ENCODE measurements at regions not wholly inside any gene's neighbourhood (a gene's known extent, or its start where the extent isn't known, plus 50 kb on each side); places are given as distances from the start of the nearest gene placed in this dataset.

DNA sequence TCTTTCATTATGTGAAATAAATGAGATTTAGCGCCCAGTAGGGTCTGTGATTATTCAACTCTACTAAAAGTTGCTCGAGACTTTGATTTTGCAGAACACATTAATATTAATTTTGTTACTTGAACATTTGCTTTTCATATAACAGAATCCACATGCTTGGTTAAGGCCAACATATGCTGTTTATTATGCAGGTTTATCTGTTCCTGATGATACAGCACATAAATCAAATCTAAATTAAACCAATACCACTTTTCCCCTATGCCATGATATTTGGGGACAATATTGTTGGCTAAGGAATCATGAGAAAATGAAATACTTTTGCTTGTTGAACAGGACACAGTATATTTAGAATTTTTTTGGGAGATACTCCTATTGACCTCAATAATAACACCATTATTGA lies 291.1 kb downstream of the USP25 start:
- DNase-seq = no peak

DNA sequence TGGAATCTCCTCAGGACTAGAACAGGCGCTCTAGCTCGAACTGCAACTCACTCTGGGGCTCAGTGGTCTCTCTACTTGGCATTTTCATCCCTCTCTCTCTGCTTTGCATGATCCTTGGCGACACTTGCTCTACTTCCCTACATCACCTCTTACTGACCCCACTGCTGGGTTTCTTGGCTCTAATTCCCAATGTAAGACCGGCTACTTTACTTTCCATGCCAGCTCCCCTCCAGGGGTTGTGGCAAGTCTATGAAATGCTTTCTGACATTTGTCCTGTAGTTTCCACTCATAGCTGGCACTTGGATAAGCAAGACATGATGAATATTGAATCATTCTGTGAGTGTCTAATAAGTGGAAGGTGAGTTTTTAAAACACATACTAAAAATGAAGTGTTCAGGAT lies 292.3 kb downstream of the USP25 start:
- DNase-seq = no peak

DNA sequence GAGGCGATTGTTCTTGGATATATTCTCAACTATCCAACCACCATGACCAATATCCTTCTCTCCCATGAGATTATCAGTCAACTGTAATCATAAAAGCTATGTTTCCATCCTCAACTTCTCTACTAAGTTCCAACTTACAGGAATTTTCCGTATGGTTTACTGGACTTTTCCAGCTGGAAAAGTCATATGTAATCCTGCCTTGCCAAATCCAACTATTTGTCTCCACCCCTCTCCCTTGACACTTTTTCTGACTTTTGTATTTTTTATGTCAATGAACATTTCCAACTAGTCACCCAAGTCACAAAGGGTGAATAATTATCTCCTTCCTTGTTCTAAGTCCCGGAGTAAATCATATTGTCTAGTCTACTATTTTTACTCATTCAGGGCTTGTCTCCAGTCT lies 293.1 kb downstream of the USP25 start:
- no peak for DNase-seq

DNA sequence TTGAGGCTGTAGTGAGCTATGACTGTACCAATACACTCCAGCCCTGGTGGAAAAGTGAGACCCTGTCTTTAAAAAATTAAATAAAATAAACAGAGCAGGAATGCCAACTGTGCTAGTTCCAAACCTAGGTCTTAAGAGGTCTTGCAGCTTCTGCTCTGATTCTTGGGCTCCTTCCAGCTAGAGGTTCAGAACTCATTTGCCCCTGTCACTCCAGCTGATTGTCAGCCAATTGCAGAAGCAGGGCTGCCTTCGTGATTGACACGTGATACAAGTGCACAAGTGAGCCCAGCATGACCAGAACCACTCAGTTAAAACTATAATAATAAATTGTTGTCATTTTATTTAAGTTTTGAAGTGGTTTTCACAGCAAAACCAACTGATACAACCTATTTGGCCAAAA lies 298.4 kb downstream of the USP25 start:
- DNase-seq = no peak

DNA sequence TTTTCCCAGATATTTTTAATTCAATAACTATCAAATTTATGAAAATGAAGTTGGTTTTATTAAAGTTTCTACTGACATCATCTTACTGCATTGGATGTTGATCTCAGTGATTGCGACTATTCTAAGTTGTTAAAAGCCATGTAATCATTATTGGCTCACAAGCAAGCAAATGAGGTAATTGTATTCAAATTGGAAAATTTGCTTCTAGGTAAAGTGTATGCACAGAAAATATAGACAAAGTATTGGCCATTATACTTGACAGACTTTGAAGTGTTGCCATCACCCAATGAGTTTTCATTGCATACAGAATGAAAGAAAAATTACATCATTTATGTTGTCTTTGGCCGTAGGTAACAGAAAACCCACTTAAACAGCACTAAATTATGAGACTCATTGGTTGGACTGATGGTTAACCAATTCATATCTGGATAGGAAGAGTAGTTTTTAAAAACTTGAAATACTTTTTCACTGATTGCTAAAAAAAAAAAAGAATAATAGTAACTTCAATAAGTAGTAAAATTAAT lies 299.2 kb downstream of the USP25 start:
- DNase-seq = no peak

DNA sequence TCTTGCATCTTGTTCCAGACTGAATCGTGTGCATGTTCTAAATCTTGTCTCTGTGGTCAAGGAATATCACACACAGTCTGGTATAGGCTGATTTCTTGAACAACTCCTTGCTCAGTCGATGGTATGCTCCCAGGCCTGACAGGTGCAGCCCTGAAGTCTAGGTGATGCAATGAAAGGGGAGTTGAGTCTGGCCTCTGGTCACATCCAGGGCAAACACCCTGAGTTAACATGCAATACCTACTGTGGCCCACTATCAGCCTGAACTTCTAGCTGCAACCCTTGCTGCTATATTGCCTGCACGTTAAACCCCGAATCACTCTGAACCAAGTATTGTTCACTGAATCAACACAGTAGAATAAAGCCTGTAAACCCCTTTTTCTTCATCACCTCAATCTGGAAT lies 303.4 kb downstream of the USP25 start:
- no peak for DNase-seq

DNA sequence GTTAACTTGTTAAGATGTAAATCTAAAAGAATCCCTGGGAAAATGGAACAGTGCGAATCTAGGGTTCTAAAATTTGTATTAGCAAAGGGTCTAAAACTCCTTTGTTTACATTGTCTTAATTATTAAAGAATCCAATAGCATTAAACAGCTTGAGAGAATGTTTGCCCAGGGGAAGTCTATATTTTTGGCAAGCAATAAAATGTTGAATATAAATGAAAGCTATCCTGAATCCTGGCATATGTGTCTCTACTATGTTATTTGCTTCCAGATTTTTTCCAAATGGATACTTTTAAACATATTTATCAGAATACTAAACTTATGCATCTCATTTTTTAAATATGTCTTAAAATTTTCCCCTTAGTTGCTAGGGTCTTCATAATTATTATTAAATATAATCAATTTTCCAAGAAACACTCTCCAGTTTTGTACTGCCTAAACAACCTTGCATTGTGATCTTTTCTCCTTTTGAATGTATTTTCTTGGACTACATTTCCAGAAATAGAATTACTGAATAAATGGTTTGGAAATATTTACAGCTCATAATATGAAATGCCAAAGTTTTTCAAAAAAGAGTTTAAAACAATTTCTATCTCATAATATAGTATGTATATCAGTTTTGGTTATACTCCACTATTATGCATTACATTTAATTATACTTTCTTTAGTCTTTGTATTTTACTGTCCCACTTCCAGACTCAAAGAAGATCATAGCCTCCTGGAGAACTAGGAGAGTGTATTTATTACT lies 304.8 kb downstream of the USP25 start:
- no peak for DNase-seq

DNA sequence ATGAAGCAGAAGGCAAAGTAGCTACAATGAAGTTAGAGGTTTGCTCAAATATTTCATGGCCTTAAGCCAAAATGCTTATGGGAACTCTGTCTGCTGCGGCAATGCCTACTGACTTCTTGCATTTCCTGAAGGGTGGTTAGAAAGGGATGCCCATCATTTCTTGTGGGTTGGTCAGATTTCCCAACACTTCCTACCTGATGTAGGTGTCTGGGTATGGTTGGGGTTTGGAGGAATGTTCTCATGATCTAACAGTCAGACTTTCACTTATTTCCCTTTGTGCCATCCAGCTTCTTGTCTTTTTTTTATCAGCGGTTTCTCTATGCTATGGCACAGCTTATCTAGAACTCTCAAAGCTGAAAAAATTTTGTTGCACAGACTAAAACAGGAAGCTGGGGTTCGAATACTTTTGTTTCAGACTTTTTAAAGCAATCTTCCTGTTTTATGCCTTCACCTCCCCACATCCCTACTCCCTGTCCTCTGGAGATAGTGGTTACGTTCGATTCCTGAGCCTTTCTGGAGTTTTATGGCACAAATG lies 307.7 kb downstream of the USP25 start:
- DNase-seq = no peak

DNA sequence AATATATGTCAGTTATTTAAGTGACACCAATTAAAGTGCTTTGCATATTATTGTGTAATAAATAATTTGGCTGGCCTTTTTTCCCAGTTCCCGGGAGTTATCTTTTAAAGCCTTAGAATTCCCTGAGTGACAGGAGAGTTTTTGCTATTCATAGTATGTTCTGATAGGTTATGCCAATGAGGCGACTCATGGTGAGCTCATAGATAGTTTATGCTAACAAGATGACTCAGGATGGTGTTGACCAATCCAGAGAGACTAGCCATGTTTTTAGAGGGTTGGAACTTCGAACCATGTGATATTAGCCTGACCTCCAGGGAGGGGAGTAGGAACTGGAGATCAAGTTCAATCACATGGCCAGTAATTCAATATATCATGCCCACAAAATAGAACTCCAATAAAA lies 310.8 kb downstream of the USP25 start:
- no peak for DNase-seq

DNA sequence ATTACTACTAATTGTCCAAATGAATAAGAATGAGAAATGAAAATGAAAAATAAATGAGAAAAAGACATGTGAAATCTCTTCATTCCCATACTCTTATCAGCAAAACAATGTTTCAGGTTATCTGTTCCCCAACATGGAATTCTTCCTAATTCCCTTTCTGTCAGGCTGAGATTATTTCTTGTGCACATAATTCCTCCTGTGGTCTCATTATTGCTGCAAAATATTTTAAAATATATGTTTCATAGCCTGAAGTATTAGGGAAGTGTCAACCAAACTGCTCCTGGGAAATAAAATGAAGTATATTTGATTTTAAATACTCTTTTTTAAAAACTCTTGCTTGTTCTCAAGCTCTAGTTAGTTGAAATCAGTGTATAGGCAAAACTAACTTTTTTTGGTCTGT lies 314.9 kb downstream of the USP25 start:
- DNase-seq = no peak

DNA sequence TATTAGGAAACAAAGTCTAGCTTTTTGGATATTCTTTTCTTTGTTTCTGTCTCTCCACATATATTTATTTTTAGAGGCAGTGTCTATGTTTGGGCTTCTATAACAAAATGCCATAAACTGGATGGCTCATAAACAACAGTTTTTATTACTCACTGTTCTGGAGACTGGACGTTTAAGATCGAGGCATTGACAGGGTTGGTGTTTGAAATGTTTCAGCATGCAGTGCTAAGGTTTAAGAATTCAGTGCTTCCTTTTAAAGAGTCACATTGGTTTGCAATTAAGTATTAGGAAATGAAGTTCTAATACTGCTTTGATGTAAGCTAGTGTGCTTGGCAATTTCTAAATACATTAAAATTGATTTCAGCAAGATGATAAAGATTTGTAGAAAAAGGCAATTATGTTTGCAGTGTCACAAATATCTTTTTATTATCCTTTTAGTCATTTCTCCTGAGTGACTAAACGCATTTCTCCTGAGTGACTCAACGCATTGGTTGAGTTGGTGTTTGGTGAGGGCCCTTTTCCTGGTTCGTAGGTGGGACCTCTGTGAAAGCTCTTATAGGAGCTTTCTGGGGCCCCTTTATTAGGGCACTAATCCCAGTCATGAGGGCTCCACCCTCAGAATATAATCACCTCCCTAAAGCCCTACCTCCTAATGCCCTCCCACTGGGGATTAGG lies 317.0 kb downstream of the USP25 start:
- no peak for DNase-seq

DNA sequence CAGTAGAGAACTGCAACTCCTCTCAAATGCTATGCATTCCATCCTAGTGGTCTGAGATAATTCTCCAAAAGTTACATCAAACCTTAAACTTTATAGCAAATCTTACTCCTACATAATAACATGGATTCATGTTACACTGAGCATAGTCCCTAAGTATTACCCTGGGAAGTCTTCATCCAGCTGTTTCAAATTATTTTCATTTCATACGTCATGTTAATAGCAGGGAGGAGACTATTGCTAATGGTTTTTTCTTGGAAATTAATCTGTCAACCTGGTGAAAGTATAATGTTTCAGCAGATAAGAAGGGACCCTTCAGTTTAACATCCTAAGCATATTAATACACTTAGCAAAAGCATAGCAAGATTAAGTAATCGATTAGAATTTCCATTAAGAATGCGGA lies 318.1 kb downstream of the USP25 start:
- DNase-seq = no peak

DNA sequence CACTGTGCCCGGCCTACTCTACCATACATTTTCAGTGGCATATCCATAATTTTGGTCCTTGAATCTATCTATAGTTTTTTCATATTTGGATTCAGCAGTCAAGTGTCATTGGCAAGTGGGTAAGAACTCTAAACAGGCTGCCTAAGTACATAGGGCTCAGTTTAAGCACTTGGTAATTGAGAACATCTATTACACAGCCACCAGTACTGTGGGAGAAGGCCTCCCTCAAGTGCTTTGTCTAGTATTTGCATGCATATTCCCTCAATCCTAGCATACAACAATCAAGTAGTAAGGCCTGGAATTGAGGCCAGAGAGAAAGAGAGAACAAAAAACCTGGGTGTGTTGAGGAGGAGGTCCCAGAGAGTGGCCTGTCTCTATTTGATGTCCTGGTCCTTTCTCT lies 325.2 kb downstream of the USP25 start:
- DNase-seq = no peak

DNA sequence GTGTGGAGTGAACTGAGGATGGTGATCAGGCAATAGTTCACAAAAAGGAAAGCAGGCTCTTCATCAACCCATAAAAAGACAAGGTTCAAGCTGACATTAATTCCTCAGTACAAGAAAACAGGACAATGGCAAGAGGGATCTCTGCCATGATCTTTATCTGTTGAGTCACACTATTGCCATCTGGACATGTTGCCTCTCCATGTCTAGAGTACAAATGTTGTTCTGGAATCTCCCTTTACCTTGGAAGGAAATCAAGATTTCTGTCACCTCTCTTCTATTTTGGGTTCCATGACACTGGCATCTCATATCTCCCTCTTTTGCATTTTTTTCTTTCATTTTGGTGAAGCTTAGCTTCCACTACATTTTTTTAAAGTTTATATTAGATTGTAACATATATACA lies 329.1 kb downstream of the USP25 start:
- no peak for DNase-seq

DNA sequence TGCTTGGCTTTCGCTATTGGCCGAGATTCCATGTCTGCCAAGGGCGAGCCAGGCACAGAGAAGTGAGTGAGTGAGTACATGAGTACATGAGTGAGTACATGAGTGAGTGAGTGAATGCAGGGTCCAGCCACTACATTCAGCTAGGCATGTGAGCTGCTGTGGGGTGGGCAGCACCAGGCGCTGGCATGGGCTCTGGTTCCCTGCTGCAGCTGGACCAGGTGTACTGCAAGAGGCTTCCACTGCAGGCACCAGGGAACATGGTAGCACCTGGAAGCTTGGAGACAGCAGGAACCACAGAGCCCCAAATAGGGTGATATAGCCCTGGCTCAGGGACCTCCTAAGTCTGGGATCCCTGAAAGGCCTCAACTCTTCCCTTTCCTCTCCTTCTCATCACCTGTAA lies 330.2 kb downstream of the USP25 start:
- no peak for DNase-seq

DNA sequence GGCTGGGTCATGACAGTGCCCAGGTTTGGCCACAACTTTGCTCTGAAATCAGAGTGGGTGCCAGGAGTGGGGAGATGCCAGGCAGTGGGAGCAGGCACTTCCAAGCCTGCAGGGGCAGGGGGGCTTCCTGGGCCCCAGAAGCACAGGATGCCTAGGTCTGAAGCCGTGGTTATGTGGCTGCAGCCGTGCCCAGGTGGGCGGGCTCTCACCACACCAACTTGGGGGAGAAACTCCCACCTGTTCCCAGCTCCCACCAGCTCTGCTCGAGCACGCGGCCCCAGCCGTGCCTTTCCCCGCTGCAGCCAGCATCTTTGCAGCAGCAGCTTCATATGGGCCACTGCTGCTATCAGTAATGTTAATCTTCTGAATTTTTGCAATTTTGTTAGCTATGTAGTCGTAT lies 331.4 kb downstream of the USP25 start:
- DNase-seq = no peak

DNA sequence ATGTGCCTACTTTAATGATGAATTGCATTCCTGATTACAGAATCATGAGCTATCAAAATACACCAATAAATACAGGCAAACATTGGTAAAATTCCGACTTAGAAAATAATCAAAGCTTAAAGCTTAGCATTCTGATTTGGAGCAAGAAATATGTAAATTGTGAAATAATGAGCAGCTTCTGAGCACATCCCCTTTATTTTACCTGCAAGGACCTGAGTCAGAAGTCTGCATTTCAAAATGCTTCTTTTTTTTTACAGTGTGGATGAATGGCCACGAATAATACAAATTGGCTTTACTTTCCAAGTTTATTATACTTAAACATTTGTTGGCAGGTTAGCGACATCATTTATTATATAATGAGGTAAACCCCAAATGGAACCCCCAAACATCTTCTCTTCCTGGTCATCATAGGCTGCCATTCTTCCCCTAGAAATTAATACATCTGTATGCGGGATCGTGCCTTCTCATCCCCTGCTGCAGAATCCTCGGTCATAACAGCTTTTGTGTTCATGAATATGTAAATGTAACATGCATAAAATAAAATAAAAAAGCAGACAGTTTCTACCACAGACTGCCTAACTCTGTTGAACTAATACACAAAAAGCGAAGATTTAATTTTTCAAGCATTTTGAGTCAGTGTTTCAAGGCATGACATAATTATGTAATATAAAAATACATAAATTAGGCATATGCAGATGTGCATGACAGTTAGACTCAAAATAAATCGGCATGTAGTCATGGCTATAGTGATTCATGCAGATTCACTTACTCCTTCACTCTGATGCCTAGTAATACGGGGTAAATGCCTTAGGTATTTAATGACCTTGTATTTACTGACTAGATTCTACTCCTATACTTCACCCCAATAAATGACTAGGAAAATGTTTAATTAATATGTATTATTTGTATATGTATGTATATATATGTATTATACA lies 339.7 kb downstream of the USP25 start:
- no peak for DNase-seq

DNA sequence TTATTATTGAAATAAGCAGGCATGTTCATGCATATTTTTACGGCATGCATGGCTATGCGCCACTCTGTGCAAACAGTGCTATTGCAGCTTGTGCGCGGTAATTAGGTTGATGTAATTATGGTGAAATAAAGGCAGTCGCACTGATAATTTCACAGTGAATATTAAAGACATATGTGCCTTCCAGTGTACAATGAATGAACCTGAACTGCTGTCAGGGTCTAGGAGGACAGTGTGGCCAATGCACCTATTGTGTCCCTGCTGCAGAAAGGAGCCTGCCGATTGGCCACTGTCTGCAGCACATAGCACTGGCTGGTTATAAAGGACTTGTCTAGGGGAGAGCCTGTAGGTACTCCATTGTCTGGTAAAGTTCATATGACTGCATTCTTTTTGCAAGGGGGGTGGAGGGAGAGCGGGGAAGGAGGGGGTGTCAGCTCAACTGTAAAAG lies 340.4 kb downstream of the USP25 start:
- DNase-seq = no peak

DNA sequence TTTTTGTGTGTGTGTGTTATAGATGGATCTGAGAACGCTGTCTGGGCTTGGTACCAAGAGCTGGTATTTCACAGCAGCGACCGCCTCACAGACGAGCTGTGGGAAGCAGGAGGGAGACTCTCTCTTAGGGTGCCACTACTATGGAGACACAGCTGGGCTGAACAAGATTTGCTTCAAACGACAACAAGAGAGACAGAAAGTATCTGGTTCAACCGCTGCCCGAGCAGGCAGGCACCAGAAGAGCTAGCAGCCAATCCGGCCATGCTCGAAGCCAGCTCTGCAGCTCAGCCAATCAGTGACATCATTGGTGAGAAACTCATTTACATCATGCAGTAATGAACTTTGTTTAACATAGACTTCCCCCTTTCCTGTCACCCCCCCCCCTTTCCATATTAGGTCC lies 341.3 kb downstream of the USP25 start:
- DNase-seq = no peak

DNA sequence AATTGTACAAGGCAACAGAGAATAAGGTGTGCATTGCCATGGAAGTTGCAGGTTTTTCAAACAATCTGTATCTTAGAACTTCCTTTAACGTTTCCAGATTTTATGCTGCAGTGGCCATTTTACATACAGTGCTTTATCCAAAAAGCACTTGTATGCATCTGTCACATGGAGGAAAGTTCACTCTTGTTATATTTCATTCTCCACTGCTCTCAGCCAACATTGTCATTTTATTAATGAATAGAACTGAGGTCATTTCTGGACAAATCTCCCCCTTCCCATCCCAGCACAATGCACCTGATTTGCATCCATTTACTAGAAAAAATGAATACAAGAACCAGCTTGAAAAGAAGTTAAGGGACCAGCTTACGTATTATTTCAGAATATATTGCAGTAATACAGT lies 342.0 kb downstream of the USP25 start:
- no peak for DNase-seq

DNA sequence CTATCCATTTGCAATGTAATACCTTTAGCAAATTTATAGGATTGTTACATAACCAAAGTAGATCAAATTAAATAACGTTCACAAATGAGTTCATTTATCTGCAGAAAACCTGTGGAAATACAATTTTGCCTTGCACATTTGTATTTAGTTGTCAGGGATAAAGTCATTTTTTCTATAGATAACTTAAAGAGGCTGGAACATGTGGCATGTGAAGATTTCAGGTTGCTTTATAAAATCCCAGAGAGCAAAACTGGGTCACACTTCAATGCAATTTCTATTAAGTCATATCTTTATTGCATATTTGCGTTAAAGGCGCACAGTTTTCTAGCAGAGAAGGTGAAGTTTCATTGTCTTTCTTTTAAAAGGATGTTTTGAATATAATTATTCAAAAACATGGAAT lies 342.4 kb downstream of the USP25 start:
- no peak for DNase-seq

DNA sequence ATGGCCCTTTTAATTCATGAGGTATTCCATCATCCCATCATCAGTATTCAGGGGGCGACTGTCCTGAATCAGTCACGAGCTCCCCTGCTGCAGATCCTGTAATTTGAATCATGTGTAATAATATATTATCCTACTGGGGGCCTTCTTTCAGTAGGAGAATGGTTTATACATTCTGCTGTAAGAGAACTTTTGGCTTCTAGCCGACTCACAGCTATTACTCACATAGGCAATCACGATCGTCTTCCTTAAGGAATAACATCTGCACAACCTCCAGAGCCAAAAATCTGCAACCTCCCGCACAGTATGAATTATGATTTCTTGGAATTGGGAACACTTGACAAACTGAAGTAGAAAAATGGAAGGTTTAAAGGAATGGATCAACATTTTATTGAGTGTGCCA lies 343.0 kb downstream of the USP25 start:
- no peak for DNase-seq

DNA sequence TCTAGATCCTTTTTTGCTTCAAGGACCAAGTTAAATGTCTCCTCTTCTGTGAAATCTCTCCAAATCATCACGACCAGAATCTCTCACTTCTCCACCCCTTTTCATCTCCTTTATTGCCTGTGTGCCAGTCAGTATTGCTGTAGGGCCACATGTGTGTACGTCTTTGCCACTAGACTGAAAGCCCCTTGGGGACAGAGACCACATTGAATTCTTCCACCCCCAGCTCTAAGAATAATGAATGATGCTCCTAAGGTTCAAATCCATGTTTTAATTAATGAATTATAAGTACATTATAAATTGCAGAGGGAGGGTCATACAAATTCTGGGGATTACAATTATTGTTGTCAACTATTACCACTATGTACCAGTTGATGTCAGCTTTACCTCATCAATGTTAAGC lies 343.8 kb downstream of the USP25 start:
- no peak for DNase-seq
